ENCODE measurements at regions not wholly inside any gene's neighbourhood (a gene's known extent, or its start where the extent isn't known, plus 50 kb on each side); places are given as distances from the start of the nearest gene placed in this dataset.

DNA sequence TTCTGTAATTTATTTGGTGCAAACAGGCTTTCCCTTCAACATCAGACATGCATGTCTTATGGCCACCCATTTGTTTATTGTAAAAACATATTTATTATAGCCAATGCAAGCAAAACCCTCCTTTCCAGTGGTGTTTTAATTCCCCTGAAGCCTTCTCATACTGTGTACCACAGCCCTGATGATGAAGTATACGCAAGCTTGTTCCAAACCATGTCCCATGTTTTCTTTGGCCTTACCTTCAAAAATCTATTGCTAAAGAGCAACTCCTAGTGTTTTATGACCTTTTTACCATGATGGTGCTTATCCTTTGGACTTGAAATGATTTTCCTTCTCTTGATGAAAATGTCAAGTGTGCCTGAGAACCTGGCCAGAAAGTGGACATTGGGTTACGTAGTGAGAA is 85.9 kb upstream of the CCDC91 start:
- TF ChIP-seq POLR2A (IDR thresholded peaks at IDR 0.05) (no peak), CTCF (IDR thresholded peaks at IDR 0.05 in 4 of 5, conservative IDR thresholded peaks at IDR 0.05 in 1 of 5) (no peak)
